Neural cell (in vitro differentiated cells): ENCODE measurements at regions not wholly inside any gene's neighbourhood (a gene's known extent, or its start where the extent isn't known, plus 50 kb on each side); places are given as distances from the start of the nearest gene placed in this dataset.

Experiments
- H2AFZ ChIP-seq: fragments of 200-600, 300-800 bp; sonication (generic), shearing (Covaris generic); 2 replicates; pipeline ENCODE4 v1.6.0; 2014; ENCODE audit warnings: low read depth, mild to moderate bottlenecking, antibody characterized with exemption, low read length, moderate library complexity
- H3F3A ChIP-seq: fragments of 200-600 bp; shearing (Covaris generic); 2 replicates; pipeline ENCODE4 v1.6.1; 2016; ENCODE audit warnings: mild to moderate bottlenecking, moderate library complexity, mixed read lengths, antibody characterized with exemption, low read length; ENCODE audit not compliant: insufficient read depth, poor library complexity, severe bottlenecking
- H3K27ac ChIP-seq: fragments of 200-600, 300-800 bp; sonication (generic), shearing (Covaris generic); 2 replicates; pipeline ENCODE4 v1.5.1; 2014; ENCODE audit warnings: mild to moderate bottlenecking, low read length, moderate library complexity
- H3K27me3 ChIP-seq: fragments of 300-800, 200-600 bp; sonication (generic), shearing (Covaris generic); 2 replicates; pipeline ENCODE4 v1.6.0; 2014; ENCODE audit warnings: mild to moderate bottlenecking, low read depth, low read length, moderate library complexity; ENCODE audit not compliant: insufficient read depth
- H3K36me3 ChIP-seq: fragments of 300-800, 200-600 bp; sonication (generic), shearing (Covaris generic); 2 replicates; pipeline ENCODE4 v1.5.1; 2014; ENCODE audit warnings: mild to moderate bottlenecking, antibody characterized with exemption, low read length, moderate library complexity; ENCODE audit not compliant: insufficient read depth
- H3K4me2 ChIP-seq: fragments of 300-800, 200-600 bp; sonication (generic), shearing (Covaris generic); 2 replicates; pipeline ENCODE4 v1.6.0; 2014; ENCODE audit warnings: mild to moderate bottlenecking, low read length
- H3K4me3 ChIP-seq: fragments of 300-800, 200-600 bp; sonication (generic), shearing (Covaris generic); 2 replicates; pipeline ENCODE4 v1.5.1; 2014; ENCODE audit warnings: mild to moderate bottlenecking, low read length, moderate library complexity
- H3K79me2 ChIP-seq: fragments of 200-600 bp; shearing (Covaris generic); replicated peaks from 2 replicates; pipeline ENCODE4 v1.6.0; 2014; ENCODE audit warnings: mild to moderate bottlenecking, low read length, moderate library complexity; ENCODE audit not compliant: insufficient read depth
- H3K9ac ChIP-seq: fragments of 300-800, 200-600 bp; sonication (generic), shearing (Covaris generic); 2 replicates; pipeline ENCODE4 v1.6.1; 2016; ENCODE audit warnings: mild to moderate bottlenecking, low read length, mixed read lengths
- H3K9me2 ChIP-seq: fragments of 200-600 bp; shearing (Covaris generic); 2 replicates; pipeline ENCODE4 v1.6.1; 2016; ENCODE audit warnings: mild to moderate bottlenecking, low read length, mixed read lengths; ENCODE audit not compliant: insufficient read depth
- H3K9me3 ChIP-seq: fragments of 200-600, 300-800 bp; sonication (generic), shearing (Covaris generic); 2 replicates; pipeline ENCODE4 v1.6.1; 2016; ENCODE audit warnings: mild to moderate bottlenecking, mixed run types, low read length, moderate library complexity, mixed read lengths
- H4K20me1 ChIP-seq: fragments of 200-600 bp; shearing (Covaris generic); 2 replicates; pipeline ENCODE4 v1.6.1; 2016; ENCODE audit warnings: mild to moderate bottlenecking, mixed run types; ENCODE audit not compliant: insufficient read depth
- CTCF ChIP-seq: fragments of 450-650 bp; IDR thresholded peaks from 2 replicates; pipeline ENCODE4 v1.5.1; 2014; ENCODE audit warnings: antibody characterized with exemption, mild to moderate bottlenecking, moderate library complexity; ENCODE audit not compliant: poor library complexity, severe bottlenecking
- EP300 ChIP-seq: fragments of 450-650 bp; conservative IDR thresholded peaks from 2 replicates; pipeline ENCODE4 v1.6.1; 2014; ENCODE audit warnings: antibody characterized with exemption, mild to moderate bottlenecking, moderate library complexity; ENCODE audit not compliant: poor library complexity, severe bottlenecking
- EZH2 ChIP-seq: fragments of 200-600, 300-800 bp; shearing (Covaris generic), sonication (generic); IDR thresholded peaks from 2 replicates; pipeline ENCODE4 v1.6.1; 2014; ENCODE audit warnings: antibody characterized with exemption, low read length, borderline replicate concordance, mild to moderate bottlenecking; ENCODE audit not compliant: insufficient read depth, poor library complexity, severe bottlenecking
- MXI1 ChIP-seq: fragments of 450-650 bp; conservative IDR thresholded peaks from 2 replicates; pipeline ENCODE4 v1.6.1; 2014; ENCODE audit warnings: antibody characterized with exemption, mild to moderate bottlenecking; ENCODE audit not compliant: poor library complexity, severe bottlenecking
- POLR2AphosphoS5 ChIP-seq: IDR thresholded peaks from 2 replicates; pipeline ENCODE4 v1.6.1; 2012
- RAD21 ChIP-seq: fragments of 450-650 bp; conservative IDR thresholded peaks from 2 replicates; pipeline ENCODE4 v1.6.1; 2014; ENCODE audit warnings: antibody characterized with exemption, mild to moderate bottlenecking, moderate library complexity
- REST ChIP-seq: IDR thresholded peaks from 2 replicates; pipeline ENCODE4 v1.6.1; 2012; ENCODE audit warnings: borderline replicate concordance
- SMC3 ChIP-seq: fragments of 450-650 bp; conservative IDR thresholded peaks from 2 replicates; pipeline ENCODE4 v1.6.1; 2014; ENCODE audit warnings: antibody characterized with exemption, mild to moderate bottlenecking, moderate library complexity; ENCODE audit not compliant: poor library complexity
- TAF1 ChIP-seq: IDR thresholded peaks from 2 replicates; pipeline ENCODE4 v1.6.1; 2012; ENCODE audit warnings: low read depth

- Histone ChIP-seq H3K9me2 (no peaks in the 10 kb centered on the region), H3K79me2 (no peaks in the 10 kb centered on the region), H4K20me1 (no peaks in the 10 kb centered on the region), H3K4me2 (no peak overlapping the region), H3F3A (no peaks in the 10 kb centered on the region), H3K9me3 (no peaks in the 10 kb centered on the region), H3K4me3 (no peak overlapping the region), H3K36me3 (no peaks in the 10 kb centered on the region), H3K27me3 (no peaks in the 10 kb centered on the region), H3K9ac (no peak overlapping the region), H3K27ac (no peak overlapping the region), H2AFZ (no peak overlapping the region)
- TF ChIP-seq SMC3 (no peak), POLR2AphosphoS5 (no peak), REST (no peak), RAD21 (no peak), EZH2 (no peak), CTCF (no peak), MXI1 (no peak), TAF1 (no peak), EP300 (no peak)
These were observed 353.9 kb downstream of the PID1 start for GRCh38 chr2:228917220-228917619.

GRCh38 chr2:228916416-228917090 is 354.5 kb downstream of the PID1 start:
- Histone ChIP-seq H3K27me3 (no peaks in the 10 kb centered on the region), H3K9me2 (no peaks in the 10 kb centered on the region), H3F3A (no peaks in the 10 kb centered on the region), H3K4me3 (no peak overlapping the region), H3K9ac (no peak overlapping the region), H3K36me3 (no peaks in the 10 kb centered on the region), H3K79me2 (no peaks in the 10 kb centered on the region), H3K27ac (no peak overlapping the region), H3K4me2 (no peak overlapping the region), H4K20me1 (no peaks in the 10 kb centered on the region), H2AFZ (no peak overlapping the region), H3K9me3 (no peaks in the 10 kb centered on the region)
- TF ChIP-seq CTCF (no peak), POLR2AphosphoS5 (no peak), REST (no peak)
